ENCODE measurements at regions not wholly inside any gene's neighbourhood (a gene's known extent, or its start where the extent isn't known, plus 50 kb on each side); places are given as distances from the start of the nearest gene placed in this dataset.

- TF ChIP-seq EZH2 (IDR thresholded peaks at IDR 0.05; ENCODE audit: borderline replicate concordance, low read depth, low read length, poor library complexity, severe bottlenecking) (no peak), CTCF (conservative IDR thresholded peaks at IDR 0.05; ENCODE audit: low read depth, low read length) (no peak)
Measured at GRCh38 chr15:95377258-95377852, 953.1 kb upstream of the NR2F2 start.
